HG03196 (cell line): ENCODE measurements at regions not wholly inside any gene's neighbourhood (a gene's known extent, or its start where the extent isn't known, plus 50 kb on each side); places are given as distances from the start of the nearest gene placed in this dataset.

Experiments
- ATAC-seq: cut with Tn5 transposase; IDR thresholded peaks from one replicate; pipeline ENCODE4 v1.9.1; 2021; ENCODE audit not compliant: unreplicated experiment

- no peak for ATAC-seq
These were observed 73.9 kb downstream of the WNT5A start for GRCh38 chr3:55413236-55413635.

- no peak for ATAC-seq
These were observed 74.6 kb downstream of the WNT5A start for GRCh38 chr3:55412545-55412944.

DNA sequence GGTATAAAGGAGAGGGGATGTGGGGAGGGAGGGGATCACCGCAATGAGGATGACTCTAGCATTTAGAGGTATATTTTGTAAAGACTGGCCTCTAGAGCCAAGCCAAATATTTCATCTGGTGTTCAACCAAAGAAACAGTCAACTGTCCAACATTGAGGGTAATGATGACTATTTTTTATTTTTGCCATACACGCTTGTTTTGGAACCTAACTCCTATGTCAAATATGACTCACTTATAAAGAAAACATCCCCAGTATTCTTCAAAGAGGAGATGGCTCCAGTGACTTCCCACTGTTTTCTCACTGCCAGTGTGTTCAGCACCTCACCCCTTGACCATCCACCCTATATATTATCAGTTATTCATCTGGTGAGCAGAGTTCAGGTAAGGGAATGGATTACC lies 77.3 kb downstream of the WNT5A start:
- no peak for ATAC-seq

- ATAC-seq: no peak
These were observed 78.8 kb downstream of the WNT5A start for GRCh38 chr3:55408193-55408826.

DNA sequence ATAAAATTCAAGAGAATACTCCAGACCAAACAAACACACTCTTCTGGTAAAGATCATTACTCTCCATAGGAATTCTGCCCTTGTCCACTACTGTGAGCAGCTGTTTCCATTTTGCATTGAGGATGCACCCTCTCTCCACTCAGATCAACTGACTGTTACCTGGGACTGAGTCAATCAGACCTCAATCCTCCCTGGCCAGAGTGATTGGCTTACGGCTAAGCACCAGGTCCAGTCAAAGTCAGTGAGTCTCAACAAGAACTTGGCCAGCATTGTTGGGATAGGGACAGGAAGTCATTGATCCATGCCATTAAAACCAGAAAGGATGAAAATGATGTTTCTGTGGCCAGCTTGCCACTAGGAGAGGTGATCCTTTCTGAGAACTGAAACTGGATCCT lies 79.7 kb downstream of the WNT5A start:
- no peak for ATAC-seq

- ATAC-seq: no peak
These were observed 80.2 kb downstream of the WNT5A start for GRCh38 chr3:55406696-55407425.

GRCh38 chr3:55405436-55405835 lies 81.7 kb downstream of the WNT5A start:
- ATAC-seq: no peak

- ATAC-seq: no peak
These were observed 84.1 kb downstream of the WNT5A start for GRCh38 chr3:55402886-55403609.

DNA sequence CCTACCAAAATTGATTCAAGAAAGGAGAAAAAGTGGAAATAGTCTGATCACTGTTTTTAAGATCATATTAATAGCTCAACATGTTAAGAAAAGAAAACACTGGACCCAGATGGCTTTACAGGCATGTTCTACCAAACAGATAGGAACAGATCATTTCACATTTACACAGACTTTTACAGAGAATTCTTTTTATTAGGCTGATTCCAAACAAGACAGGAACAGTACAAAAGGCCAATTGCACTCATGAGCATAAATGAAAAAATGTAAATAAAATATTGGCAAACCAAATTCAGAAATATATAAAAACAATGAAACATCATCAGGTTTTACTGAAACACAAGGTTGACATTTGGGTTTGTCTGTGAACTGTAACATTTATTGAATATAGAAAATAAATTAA lies 106.5 kb downstream of the WNT5A start:
- no peak for ATAC-seq

DNA sequence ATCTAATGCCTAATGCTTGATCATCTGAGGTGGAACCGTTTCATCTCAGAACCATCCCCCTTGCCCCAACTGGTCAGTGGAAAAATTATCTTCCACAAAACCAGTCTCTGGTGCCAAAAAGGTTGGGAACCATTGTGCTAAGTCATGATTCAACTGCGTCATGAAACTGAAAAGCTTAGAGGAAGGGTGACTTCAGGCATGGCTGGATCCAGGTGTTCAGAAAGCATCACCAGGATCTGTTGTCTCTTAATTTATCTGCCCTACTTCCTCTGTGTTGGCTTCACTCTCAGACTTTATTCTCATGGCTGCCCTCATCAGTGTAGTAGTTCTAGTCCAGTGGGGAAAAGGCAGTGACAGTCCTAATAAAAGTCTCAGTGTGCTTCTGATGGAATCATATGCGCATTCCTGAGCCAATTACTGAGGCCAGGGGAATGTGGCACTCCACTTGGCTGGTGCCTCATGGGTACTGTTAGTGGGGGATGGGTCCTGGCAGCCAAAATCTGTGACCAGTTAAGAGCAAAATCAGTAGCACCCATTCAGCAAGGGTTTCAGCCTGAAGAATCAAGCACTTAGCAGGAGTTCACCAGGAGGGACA lies 110.3 kb downstream of the WNT5A start:
- ATAC-seq: no peak

DNA sequence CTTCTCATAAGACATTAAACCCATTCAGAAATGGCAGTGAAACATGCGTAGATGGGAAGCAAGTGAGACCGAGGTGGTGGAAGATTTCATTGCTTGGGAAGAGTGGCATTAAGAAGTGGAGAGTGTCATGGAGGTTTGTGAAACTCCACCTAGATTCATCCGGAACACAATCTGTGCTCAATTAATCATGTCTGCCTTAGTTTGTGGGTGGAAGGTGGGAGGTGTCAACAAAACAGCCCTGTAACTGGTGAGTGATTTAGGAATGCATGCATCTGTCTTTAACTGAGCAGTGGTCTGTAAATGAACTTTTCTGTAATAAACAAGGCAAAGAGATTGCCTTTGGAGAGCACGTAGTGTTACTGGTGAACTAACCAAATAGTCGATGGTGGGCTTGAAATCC lies 113.7 kb downstream of the WNT5A start:
- no peak for ATAC-seq

DNA sequence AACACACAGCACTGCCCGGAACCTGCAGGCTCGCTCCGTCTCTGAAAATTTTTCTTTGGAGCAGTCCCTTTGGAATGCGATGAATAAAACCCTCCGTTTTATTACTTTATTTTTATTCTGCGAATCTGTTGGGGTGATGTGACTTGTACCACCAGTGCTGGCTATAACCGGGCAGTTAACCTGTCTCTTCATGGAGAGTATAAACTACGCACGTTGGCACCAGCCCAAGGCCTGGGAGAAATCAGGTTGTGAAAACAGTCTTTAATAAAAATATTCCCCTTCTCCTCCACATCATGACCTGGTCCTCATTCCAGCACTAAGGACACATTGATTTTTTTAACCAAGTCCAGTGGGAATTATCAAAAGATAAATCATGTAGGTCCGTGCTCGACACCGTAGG lies 116.8 kb downstream of the WNT5A start:
- ATAC-seq: no peak

GRCh38 chr3:55369141-55369847 lies 117.8 kb downstream of the WNT5A start:
- no peak for ATAC-seq

DNA sequence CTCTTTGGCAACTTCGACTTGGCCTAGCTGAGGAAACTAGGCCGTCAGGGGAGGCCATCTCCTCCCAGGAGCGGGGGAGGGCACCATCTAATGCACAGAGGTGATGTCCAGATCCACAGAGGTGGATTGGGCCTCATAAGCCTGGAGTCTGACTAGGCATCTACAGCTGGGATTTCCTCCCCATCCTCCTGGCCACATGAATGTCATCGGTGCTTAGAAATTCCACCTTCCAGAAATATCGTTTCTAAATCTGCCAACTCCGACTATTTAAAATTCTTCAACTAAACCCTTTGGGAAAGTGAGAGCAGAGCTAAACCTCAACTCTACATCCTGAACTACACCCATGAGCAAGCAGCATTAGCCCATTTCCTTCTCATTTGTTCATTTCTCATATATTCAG lies 118.7 kb downstream of the WNT5A start:
- ATAC-seq: no peak

DNA sequence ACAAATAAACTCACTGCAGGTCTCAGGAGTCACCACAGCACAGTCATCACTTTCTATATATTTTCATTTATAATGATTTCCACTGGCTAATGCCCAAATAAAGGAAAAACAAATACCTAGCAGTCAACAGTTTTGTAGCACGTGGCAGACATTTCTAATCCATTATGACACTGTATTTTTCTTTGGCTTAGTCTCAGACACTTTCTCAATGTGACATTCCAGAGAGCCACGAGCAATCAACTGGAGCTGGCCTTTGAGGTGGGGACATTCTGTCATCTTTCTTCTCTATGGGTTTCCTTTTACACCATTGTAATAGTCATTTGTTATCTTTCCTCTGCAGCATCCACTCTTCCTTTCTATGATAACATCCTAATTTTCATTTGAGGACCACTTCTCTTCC lies 119.7 kb downstream of the WNT5A start:
- ATAC-seq: no peak

DNA sequence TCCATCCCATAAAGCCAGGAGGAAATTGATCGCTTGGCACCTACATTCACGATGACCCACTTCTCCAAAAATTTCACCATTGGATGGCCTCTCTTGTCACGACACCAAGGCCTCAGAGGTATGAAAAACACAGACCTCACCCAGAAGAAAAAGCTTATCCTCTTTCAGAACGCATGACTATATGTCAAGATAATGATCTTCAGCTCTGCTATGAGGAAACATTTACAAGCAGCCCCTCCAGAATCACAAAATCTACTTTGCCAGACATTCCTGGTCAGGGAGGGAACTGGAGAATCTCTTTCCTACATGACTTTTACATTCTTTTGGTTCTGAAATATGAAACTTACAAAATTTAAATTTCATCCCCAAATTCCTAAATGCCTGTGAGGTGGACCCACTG lies 122.7 kb downstream of the WNT5A start:
- ATAC-seq: no peak

- ATAC-seq: no peak
These were observed 124.7 kb downstream of the WNT5A start for GRCh38 chr3:55362210-55362960.

- no peak for ATAC-seq
These were observed 129.3 kb downstream of the WNT5A start for GRCh38 chr3:55357796-55358195.

DNA sequence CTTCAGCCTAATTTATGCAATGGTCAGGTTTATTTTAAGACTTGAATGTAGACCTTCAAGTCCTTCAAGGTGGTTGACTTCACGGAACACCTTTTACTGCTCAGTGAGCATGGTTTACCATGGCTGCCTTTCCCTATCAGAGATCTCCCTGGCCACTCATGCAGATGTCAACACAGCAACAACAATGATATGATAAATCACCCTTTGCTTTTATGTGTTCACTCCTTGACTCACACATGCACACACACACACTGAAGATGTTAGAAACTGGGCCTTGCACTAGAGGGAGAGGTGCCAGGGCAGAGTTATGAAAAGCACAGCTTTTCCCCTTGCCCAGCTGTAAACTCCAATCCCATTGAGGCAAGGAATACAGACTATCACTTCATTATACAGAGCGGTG lies 134.4 kb downstream of the WNT5A start:
- ATAC-seq: no peak

DNA sequence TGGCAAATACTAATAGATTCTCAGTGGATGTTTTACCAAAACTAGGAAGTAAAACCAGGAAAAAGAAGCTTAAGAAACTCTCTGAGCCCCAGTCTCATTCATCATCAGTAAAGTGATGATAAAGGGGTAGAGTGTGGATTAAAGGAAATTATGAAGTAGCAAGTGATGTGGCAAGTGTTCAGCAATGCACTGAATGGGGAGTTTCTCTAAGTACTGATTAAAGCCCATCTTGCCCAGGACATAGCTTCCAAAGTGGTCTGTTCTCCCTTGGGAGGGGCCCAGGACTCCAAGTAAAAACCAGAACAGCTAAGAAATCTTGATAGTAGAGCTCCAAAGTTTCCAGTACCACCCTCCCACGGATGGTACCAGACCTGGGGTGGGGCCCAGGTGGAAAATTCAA lies 137.3 kb downstream of the WNT5A start:
- ATAC-seq: no peak
